ENCODE measurements at regions not wholly inside any gene's neighbourhood (a gene's known extent, or its start where the extent isn't known, plus 50 kb on each side); places are given as distances from the start of the nearest gene placed in this dataset.

DNA sequence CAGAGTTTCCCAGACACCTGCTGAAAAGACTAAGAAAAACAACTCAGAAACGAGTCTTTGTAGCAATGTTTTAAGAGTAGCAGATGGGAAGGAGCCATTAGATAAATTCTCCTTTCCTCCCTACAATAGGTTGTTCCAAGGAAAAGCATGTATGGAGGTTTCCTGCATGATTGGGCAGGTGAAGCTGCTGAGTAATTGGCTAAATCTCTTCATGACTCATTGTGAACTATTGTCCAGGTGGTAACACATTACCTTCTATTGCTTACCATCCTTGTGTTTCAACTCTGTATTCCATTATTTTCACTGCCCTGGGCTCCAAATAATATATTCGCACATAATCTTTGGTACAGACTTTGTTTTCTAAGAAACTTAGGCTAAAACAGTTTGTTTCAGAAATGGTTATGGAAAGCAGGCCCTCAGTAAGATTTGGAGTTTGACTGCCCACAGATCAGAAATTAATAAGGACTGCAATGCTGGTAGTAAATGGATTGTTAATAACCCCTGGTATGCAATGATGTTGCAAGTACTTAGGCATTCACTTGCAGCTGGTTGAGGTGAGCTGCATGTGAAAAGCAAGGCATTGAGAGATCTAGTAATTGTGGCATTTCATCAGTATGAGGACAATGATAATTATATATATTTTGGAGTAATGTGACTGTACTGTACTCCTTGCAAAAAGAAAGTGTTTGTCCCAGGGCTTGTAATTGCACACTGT is 281.4 kb upstream of the VLDLR start:
- no peak for TF ChIP-seq POLR2A (IDR thresholded peaks at IDR 0.05; ENCODE audit: low read length)
- TF ChIP-seq GATA1 (IDR thresholded peaks at IDR 0.05; ENCODE audit: low read depth, low read length), result no peak
